ENCODE measurements at regions not wholly inside any gene's neighbourhood (a gene's known extent, or its start where the extent isn't known, plus 50 kb on each side); places are given as distances from the start of the nearest gene placed in this dataset.

DNA sequence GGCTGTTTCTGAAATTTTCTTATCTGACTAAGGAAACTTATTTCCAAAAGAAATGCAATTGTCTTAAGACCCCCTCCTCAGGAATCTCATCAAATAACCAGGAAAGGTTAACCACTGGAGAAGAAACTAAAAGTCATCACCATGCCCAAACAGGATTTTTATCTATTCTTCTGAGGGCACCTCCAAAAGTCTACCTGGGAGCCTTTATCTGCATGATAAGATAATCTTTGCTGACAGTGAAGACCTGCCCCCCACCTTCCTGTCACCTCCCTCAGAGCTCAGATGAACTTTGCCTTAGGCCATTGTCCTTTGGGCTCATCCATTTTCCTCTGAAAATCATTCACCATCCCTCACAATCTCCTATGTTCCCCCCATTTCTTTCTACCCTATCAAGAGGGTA is 137.3 kb upstream of the SMAD3 start:
- in situ Hi-C loops (cut with MboI; ENCODE audit: low sequenced_read_pairs, unreplicated experiment), result loop anchor here (25.0 kb wide), 1 partner anchor 909 kb away; the partner anchor contains the start of genes RNU6-1 and SKOR1
- no peak for DNase-seq (ENCODE audit: low spot score)
- TF ChIP-seq, protein P1, sequence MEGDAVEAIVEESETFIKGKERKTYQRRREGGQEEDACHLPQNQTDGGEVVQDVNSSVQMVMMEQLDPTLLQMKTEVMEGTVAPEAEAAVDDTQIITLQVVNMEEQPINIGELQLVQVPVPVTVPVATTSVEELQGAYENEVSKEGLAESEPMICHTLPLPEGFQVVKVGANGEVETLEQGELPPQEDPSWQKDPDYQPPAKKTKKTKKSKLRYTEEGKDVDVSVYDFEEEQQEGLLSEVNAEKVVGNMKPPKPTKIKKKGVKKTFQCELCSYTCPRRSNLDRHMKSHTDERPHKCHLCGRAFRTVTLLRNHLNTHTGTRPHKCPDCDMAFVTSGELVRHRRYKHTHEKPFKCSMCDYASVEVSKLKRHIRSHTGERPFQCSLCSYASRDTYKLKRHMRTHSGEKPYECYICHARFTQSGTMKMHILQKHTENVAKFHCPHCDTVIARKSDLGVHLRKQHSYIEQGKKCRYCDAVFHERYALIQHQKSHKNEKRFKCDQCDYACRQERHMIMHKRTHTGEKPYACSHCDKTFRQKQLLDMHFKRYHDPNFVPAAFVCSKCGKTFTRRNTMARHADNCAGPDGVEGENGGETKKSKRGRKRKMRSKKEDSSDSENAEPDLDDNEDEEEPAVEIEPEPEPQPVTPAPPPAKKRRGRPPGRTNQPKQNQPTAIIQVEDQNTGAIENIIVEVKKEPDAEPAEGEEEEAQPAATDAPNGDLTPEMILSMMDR (IDR thresholded peaks at IDR 0.05; ENCODE audit: borderline replicate concordance, control extremely low read depth, extremely low read depth, insufficient read depth, missing control alignments), result no peak

DNA sequence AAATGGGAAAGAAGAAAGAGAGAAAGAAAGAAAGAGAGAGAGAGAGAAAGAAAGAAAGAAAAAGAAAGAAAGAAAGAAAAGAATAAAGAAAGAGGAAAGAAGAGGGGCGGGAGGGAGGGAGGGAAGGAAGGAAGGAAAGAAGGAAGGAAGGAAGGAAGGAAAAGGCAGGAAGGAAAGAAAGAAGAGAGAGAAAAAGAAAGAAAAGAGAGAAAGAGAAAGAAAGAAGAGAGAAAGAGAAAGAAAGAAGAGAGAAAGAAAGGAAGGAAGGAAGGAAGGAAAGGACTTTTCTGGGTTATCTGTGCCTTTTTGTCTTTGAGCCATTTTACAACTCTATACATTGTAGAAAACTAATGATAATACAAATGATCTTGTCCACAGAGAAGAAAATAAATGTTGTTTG is 136.6 kb upstream of the SMAD3 start:
- DNase-seq (ENCODE audit: low spot score), result no peak
- TF ChIP-seq, protein P1 (IDR thresholded peaks at IDR 0.05; ENCODE audit: borderline replicate concordance, control extremely low read depth, extremely low read depth, insufficient read depth, missing control alignments), result no peak
- in situ Hi-C loops (cut with MboI; ENCODE audit: low sequenced_read_pairs, unreplicated experiment), result loop anchor here (25.0 kb wide), 1 partner anchor 909 kb away; the partner anchor contains the start of genes RNU6-1 and SKOR1

DNA sequence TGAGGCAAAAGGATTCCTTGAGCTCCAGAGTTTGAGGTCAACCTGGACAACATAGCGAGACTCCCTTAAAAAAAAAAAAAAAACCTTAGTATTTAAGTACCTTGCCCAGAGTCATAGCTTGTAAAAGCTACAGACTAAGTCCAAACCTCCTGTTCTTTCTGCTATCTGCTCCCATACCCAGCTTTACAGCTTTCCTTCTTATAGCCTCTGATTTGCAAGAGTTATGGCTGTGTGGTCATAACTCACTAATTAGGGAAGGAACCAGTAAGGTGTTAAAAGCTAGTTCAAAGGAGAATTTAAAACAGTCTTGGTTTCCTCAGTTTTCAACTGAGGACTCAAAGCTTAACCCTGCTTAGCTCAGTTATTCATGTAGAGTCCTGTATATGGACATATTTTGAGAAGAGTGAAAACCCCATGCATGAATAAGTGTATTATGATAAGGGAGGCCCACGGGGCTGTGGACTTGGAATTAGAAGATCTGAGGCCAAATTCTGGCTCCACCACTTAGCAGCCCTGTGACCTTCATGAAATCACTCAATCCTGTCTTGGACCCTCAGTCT is 135.5 kb upstream of the SMAD3 start:
- DNase-seq (ENCODE audit: low spot score), result no peak
- in situ Hi-C loops (cut with MboI; ENCODE audit: low sequenced_read_pairs, unreplicated experiment), result loop anchor here (25.0 kb wide), 1 partner anchor 907 kb away; the partner anchor contains the start of genes RNU6-1 and SKOR1
- TF ChIP-seq, protein P1 (IDR thresholded peaks at IDR 0.05; ENCODE audit: borderline replicate concordance, control extremely low read depth, extremely low read depth, insufficient read depth, missing control alignments), result no peak

DNA sequence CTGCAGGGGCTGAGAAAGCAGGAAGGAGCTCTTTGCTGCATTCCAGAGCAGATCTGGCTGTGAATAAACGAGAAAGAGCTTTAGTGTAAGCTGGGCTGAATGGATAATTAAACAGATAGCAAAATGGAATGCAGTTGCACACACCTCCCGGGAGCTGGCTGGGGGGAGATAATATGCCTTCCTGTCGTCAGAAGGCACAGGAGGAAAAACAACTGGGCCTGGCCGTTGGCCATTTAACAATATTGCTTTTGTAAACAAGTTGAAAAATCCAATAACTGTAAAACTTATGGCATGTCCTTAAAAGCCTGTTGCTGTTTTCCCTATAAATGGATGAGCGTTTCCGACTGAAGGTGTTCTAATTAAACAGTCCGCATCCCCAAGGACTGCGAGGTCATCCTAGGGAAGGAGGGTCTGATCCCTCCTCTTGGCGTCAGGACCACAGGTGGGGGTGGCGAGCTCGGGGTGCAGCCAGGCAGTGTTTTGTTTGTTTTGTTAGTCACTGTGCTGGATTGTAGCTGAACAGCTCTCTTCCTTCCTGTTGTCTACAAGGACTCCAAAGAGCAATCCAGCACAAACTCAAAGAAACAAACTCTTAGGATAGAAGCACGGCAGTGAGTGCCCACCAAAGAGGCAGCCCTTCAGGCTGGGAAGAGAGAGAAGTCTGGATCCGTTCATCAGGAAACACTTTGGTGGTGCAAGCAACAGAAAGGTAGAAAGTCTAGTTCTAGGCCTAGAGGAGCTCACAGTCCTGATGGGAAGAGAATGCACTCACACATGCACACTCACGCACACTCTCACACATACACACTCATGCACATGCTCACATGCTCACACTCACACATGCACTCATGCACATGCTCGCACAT is 133.4 kb upstream of the SMAD3 start:
- no peak for DNase-seq (ENCODE audit: low spot score)
- in situ Hi-C loops (cut with MboI; ENCODE audit: low sequenced_read_pairs, unreplicated experiment), result loop anchor here (25.0 kb wide), 1 partner anchor 905 kb away; the partner anchor contains the start of genes RNU6-1 and SKOR1
- TF ChIP-seq, protein P1 (IDR thresholded peaks at IDR 0.05; ENCODE audit: borderline replicate concordance, control extremely low read depth, extremely low read depth, insufficient read depth, missing control alignments), result no peak

DNA sequence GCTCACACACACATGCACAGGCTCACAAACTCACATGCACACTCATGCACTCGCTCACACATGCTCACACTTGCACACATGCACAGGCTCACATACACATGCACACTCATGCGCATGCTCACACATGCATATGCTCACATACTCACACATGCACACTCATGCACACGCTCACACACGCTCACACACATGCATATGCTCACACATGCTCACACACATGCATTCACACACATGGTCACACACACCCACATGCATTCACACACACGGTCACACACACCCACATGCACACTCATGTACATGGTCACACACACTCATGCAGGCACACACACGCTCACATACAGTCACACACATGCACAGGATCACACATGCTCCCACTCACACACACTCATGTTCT is 132.8 kb upstream of the SMAD3 start:
- no peak for DNase-seq (ENCODE audit: low spot score)
- in situ Hi-C loops (cut with MboI; ENCODE audit: low sequenced_read_pairs, unreplicated experiment), result loop anchor here (25.0 kb wide), 1 partner anchor 905 kb away; the partner anchor contains the start of genes RNU6-1 and SKOR1
- TF ChIP-seq, protein P1 (IDR thresholded peaks at IDR 0.05; ENCODE audit: borderline replicate concordance, control extremely low read depth, extremely low read depth, insufficient read depth, missing control alignments), result no peak

DNA sequence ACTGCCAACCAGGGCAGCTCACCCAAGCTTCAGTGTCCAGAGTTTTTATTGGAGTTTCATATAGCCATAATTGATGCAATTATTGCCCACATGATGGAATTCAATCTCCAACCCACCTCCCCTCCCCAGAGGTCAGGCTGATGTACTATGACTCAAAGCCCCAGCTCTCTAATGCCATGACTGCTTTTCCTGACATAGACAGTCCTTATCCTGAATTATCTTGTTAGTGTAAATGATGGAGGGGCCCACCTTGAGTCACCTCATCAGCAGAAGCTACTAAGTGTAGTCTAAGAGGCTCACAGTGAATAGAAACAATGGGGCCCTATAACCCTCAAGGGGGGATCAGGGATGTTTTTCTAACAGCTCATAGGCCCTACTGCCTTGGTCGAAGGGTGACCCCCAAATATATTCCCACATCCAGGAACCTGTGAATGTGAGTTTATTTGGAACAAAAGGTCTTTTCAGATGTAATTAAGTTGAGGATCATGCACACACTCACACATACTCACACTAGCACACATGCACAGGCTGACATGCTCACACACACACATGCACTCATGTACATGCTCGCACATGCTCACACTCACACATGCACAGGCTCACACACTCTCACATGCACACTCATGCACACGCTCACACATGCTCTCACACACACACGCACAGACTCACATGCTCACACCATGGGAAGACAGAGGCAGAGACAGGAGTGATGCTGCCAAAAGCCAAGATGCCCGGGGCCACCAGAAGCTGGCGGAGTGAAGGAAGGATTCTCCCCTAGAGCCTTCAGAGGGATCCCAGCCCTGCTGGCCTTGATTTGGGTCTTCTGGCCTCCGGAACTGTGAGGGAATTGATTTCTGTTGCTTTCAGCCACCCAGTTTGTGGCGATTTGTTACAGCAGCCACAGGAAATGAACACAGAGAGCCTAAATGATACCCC is 131.2 kb upstream of the SMAD3 start:
- in situ Hi-C loops (cut with MboI; ENCODE audit: low sequenced_read_pairs, unreplicated experiment), result loop anchor here (25.0 kb wide), 1 partner anchor 903 kb away; the partner anchor contains the start of genes RNU6-1 and SKOR1
- no peak for DNase-seq (ENCODE audit: low spot score)
- TF ChIP-seq, protein P1 (IDR thresholded peaks at IDR 0.05; ENCODE audit: borderline replicate concordance, control extremely low read depth, extremely low read depth, insufficient read depth, missing control alignments), result no peak

All from GM13976 (cell line).